GM03348 (cell line): ENCODE measurements at regions not wholly inside any gene's neighbourhood (a gene's known extent, or its start where the extent isn't known, plus 50 kb on each side); places are given as distances from the start of the nearest gene placed in this dataset.

ENCODE experiments used
- DNase-seq: peaks from one replicate; pipeline ENCODE4 v3.0.0; 2012; ENCODE audit warnings: low spot score

GRCh38 chr3:74691946-74692345 lies 77.5 kb upstream of the CNTN3 start:
- DNase-seq: no peak

- DNase-seq: no peak
Observed at GRCh38 chr3:74673326-74673725, 58.9 kb upstream of the CNTN3 start.

- DNase-seq: no peak
Observed at GRCh38 chr3:74664606-74665005, 50.1 kb upstream of the CNTN3 start.
